Epithelial cell of esophagus (primary cell): ENCODE measurements at regions not wholly inside any gene's neighbourhood (a gene's known extent, or its start where the extent isn't known, plus 50 kb on each side); places are given as distances from the start of the nearest gene placed in this dataset.
A peak's percentile ranks its signal among the peaks of the same experiment; 100 is the strongest.

Source experiments
- DNase-seq: peaks from one replicate; pipeline ENCODE4 v3.0.0; 2010; ENCODE audit warnings: low read depth
- H3K4me3 ChIP-seq: 2 replicates; pipeline ENCODE4 v1.5.1; 2011; ENCODE audit warnings: mild to moderate bottlenecking, low read length, control low read depth
- TF ChIP-seq, protein P1 (sequence below): IDR thresholded peaks from 2 replicates; pipeline ENCODE4 v1.5.1; 2011; ENCODE audit warnings: low read depth, mild to moderate bottlenecking, low read length, control low read depth, inconsistent platforms; ENCODE audit not compliant: insufficient read depth; ENCODE audit errors: missing control alignments

DNA sequence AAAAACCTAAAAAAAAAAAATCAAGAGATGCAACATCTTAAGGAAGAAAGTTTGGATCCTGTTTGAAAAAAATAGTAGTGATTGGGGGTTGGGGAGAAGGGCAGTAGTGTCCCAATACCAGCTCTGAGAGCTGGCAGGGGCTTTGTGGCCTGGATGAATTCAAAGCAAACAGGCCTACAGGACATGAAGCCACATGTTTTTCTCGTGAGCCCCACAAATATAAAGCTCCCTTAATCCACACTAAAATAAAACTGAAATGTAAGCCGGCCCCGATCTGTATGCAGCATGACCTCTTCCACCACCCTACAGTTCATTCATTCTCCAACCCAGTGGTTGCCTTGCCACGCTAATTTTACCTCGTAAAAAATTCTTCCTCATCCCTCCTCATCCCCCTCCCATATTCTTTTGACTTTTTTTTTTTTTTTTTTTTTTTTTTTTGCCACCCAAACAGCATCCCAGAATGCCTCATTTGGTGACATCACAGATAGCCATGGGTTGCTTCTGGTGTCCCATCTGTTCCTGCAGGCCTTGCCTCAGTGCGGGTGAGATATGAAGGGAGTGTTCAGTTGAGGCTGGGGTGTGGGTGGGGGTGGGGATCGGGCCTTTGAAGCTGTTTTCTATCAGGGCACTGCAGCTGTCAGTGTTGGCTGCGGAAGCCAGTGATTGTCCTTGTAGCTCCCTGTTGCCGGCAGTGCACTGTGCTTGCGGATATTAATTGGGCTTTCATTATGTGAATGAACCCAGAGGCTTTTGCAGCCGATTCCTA is 81.6 kb upstream of the NFIB start:
- DNase-seq: no peak
- TF ChIP-seq, protein P1, sequence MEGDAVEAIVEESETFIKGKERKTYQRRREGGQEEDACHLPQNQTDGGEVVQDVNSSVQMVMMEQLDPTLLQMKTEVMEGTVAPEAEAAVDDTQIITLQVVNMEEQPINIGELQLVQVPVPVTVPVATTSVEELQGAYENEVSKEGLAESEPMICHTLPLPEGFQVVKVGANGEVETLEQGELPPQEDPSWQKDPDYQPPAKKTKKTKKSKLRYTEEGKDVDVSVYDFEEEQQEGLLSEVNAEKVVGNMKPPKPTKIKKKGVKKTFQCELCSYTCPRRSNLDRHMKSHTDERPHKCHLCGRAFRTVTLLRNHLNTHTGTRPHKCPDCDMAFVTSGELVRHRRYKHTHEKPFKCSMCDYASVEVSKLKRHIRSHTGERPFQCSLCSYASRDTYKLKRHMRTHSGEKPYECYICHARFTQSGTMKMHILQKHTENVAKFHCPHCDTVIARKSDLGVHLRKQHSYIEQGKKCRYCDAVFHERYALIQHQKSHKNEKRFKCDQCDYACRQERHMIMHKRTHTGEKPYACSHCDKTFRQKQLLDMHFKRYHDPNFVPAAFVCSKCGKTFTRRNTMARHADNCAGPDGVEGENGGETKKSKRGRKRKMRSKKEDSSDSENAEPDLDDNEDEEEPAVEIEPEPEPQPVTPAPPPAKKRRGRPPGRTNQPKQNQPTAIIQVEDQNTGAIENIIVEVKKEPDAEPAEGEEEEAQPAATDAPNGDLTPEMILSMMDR: no peak
- H3K4me3 ChIP-seq: no peak overlapping the region

DNA sequence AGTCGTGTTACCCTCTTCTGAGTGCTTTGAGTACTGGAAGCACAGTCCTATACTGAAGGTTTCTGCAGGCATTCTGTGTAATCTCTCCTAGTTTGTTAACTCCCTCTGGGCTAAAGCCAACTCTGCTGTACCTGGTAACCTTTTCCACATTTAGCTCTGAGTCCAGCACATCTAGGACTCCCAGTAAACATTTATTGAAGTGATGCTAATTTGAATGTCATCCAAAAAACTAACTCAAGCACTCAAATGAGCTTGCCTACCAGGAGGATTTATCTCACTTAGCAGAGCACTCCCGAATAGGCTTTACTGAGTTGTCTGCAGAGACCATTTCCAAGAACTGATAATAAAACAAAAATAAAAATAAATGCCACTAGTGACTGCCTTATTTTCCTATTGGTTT is 79.5 kb upstream of the NFIB start:
- no peak overlapping the region for H3K4me3 ChIP-seq
- no peak for DNase-seq
- TF ChIP-seq, protein P1: no peak

DNA sequence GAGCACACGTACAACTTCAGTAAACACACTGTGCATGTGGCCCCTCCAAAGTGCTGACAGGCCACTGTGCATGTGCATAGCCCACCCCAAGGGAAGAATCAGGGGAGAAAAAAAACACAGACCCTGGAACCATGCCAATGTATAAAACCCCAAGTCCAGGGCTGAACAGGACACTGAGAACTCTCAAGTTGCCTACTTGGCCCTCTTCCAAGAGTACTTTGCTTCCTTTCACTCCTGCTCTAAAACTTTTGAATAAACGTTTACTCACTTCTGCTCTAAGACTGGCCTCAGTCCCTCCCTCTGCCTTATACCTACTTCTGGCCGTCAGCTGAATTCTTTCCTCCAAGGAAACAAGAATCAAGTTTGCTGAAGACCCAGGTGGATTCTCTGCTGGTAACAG is 77.7 kb upstream of the NFIB start:
- no peak overlapping the region for H3K4me3 ChIP-seq
- DNase-seq: no peak
- TF ChIP-seq, protein P1: no peak

DNA sequence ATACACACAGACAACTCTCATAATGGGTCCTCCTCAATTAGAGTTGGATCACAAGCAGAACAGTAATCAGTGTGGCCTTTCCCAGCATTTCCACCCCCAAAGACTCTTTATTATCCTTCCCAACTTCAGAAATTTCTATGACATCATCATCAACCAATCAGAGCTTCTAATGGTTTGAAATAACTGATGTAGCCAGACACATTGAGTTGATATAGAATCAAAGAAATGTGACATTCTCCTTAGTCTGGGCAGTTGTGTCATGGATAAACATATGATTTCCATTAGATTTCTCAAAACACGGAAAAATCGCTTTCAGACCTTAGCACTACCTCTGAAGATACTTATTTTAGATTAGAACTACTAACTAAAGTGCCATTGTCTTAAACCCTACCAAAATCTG is 75.7 kb upstream of the NFIB start:
- TF ChIP-seq, protein P1: no peak
- H3K4me3 ChIP-seq: no peak overlapping the region
- DNase-seq: no peak

DNA sequence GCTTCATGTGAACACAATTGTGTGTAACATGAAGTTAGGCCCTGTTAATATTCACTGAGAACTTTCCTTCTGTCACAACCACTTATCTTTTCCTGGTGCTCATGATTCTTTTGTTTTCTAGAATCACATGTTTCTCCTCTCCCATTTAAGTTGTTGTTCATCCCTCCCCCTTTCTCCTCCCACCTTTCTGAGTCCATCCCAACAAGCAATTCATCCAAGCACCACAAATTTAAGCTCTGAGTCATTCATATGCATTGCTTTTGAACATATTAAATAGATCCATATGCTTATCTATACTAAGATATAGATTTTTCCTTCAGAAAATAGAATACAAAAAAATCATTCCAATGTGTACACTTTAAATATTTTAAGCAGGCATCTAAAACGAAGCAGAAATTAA is 75.2 kb upstream of the NFIB start:
- TF ChIP-seq, protein P1: no peak
- no peak overlapping the region for H3K4me3 ChIP-seq
- no peak for DNase-seq

DNA sequence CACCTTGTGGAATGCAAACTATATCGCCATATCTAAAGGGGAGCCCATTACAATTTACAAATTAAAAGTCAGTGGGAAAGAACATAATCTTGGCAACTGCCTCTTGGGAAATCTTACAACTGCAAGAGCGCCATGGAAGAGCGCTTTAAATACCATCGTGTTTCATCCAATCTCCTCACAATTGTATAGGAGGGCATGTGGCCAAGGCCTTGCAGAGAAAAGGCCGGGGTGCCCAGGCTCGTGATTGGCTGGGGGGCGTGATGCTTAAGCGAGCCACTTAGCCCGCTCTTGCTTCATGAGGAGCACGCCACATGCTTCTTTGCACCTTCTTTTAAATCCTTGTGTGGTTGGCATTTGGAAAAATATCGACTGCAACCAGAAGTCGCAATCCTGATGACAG is 69.8 kb upstream of the NFIB start:
- TF ChIP-seq, protein P1: no peak
- DNase-seq: no peak
- no peak overlapping the region for H3K4me3 ChIP-seq

DNA sequence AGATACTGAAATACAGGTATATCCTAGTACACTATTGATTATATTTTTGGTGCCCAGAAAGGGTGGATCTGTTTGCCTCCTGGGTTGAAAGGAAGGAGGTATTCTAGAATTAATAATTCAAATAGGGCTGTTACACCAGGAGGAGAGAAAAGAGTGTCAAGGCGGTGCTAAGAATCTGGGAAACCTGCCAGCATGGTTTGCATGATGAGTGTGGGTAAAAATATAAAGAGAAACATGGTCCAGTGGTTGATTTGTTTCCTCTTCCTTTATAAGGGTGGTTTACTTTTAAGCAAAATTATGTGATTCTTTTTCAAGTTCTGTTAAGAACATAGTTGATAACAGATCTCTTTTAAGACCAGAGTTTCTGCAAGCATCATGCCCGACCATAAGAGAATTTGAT is 69.4 kb upstream of the NFIB start:
- H3K4me3 ChIP-seq: no peak overlapping the region
- DNase-seq: peak; percentile 49
- TF ChIP-seq, protein P1: no peak
